HEK293 (cell line): ENCODE measurements at regions not wholly inside any gene's neighbourhood (a gene's known extent, or its start where the extent isn't known, plus 50 kb on each side); places are given as distances from the start of the nearest gene placed in this dataset.
"Not testable (repeated sequence)": the region's sequence is repeated elsewhere in the genome, so short reads cannot be mapped to it uniquely, and the experiment has no call there.

Source experiments
- CTCF ChIP-seq: fragments of 450-650 bp; formaldehyde crosslinking; IDR thresholded peaks from 2 replicates; pipeline ENCODE4 v1.5.1; 2016; ENCODE audit warnings: missing biosample characterization, missing genetic modification characterization
- KLF16 ChIP-seq: fragments of 450-650 bp; formaldehyde crosslinking; IDR thresholded peaks from 2 replicates; pipeline ENCODE4 v1.5.1; 2017; ENCODE audit warnings: missing biosample characterization, missing genetic modification characterization
- ZBTB48 ChIP-seq: fragments of 450-650 bp; formaldehyde crosslinking; IDR thresholded peaks from 2 replicates; pipeline ENCODE4 v1.5.1; 2016; ENCODE audit warnings: missing biosample characterization, missing genetic modification characterization
- ZNF239 ChIP-seq: fragments of 450-650 bp; formaldehyde crosslinking; IDR thresholded peaks from 2 replicates; pipeline ENCODE4 v1.5.1; 2016; ENCODE audit warnings: missing biosample characterization, missing genetic modification characterization
- ZNF24 ChIP-seq: fragments of 450-650 bp; formaldehyde crosslinking; IDR thresholded peaks from 2 replicates; pipeline ENCODE4 v1.5.1; 2016; ENCODE audit warnings: missing biosample characterization, missing genetic modification characterization
- ZNF354C ChIP-seq: fragments of 450-650 bp; formaldehyde crosslinking; IDR thresholded peaks from 2 replicates; pipeline ENCODE4 v1.5.1; 2016; ENCODE audit warnings: missing biosample characterization, missing genetic modification characterization, low read depth, borderline replicate concordance
- ZNF426 ChIP-seq: fragments of 450-650 bp; formaldehyde crosslinking; IDR thresholded peaks from 2 replicates; pipeline ENCODE4 v1.5.1; 2017; ENCODE audit warnings: missing biosample characterization, missing genetic modification characterization, mild to moderate bottlenecking, inconsistent platforms, moderate library complexity
- TF ChIP-seq, protein P1 (sequence below): fragments of 450-650 bp; IDR thresholded peaks from 2 replicates; pipeline ENCODE4 v1.5.1; 2018; ENCODE audit warnings: missing biosample characterization, missing genetic modification characterization
- TF ChIP-seq, protein P2 (sequence below): fragments of 450-650 bp; formaldehyde crosslinking; IDR thresholded peaks from 2 replicates; pipeline ENCODE4 v1.5.1; 2016; ENCODE audit warnings: missing biosample characterization, missing genetic modification characterization

- not testable (repeated sequence) for TF ChIP-seq CTCF; ZNF24 (tag by site-specific recombination); ZNF426 (tag by site-specific recombination); ZBTB48 (tag by site-specific recombination); ZNF239 (tag by site-specific recombination); ZNF354C (tag by site-specific recombination); KLF16
- TF ChIP-seq, protein P1, sequence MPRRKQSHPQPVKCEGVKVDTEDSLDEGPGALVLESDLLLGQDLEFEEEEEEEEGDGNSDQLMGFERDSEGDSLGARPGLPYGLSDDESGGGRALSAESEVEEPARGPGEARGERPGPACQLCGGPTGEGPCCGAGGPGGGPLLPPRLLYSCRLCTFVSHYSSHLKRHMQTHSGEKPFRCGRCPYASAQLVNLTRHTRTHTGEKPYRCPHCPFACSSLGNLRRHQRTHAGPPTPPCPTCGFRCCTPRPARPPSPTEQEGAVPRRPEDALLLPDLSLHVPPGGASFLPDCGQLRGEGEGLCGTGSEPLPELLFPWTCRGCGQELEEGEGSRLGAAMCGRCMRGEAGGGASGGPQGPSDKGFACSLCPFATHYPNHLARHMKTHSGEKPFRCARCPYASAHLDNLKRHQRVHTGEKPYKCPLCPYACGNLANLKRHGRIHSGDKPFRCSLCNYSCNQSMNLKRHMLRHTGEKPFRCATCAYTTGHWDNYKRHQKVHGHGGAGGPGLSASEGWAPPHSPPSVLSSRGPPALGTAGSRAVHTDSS = not testable (repeated sequence)
- TF ChIP-seq, protein P2, sequence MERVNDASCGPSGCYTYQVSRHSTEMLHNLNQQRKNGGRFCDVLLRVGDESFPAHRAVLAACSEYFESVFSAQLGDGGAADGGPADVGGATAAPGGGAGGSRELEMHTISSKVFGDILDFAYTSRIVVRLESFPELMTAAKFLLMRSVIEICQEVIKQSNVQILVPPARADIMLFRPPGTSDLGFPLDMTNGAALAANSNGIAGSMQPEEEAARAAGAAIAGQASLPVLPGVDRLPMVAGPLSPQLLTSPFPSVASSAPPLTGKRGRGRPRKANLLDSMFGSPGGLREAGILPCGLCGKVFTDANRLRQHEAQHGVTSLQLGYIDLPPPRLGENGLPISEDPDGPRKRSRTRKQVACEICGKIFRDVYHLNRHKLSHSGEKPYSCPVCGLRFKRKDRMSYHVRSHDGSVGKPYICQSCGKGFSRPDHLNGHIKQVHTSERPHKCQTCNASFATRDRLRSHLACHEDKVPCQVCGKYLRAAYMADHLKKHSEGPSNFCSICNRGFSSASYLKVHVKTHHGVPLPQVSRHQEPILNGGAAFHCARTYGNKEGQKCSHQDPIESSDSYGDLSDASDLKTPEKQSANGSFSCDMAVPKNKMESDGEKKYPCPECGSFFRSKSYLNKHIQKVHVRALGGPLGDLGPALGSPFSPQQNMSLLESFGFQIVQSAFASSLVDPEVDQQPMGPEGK = not testable (repeated sequence)
Observed at GRCh38 chr5:8563540-8563939, 694.6 kb downstream of the MTRR start.
